ENCODE measurements at regions not wholly inside any gene's neighbourhood (a gene's known extent, or its start where the extent isn't known, plus 50 kb on each side); places are given as distances from the start of the nearest gene placed in this dataset.
"Not testable (repeated sequence)": the region's sequence is repeated elsewhere in the genome, so short reads cannot be mapped to it uniquely, and the experiment has no call there.

- no peak for DNase-seq
These were observed 353.4 kb downstream of the TLE1 start for GRCh38 chr9:81335879-81336421.

- no peak for DNase-seq
These were observed 367.8 kb downstream of the TLE1 start for GRCh38 chr9:81321551-81321950.

GRCh38 chr9:81320909-81321482, 368.4 kb downstream of the TLE1 start:
- DNase-seq: no peak

- no peak for DNase-seq
These were observed 370.8 kb downstream of the TLE1 start for GRCh38 chr9:81318571-81318970.

- no peak for DNase-seq
These were observed 371.4 kb downstream of the TLE1 start for GRCh38 chr9:81317939-81318338.

GRCh38 chr9:81317223-81317622, 372.1 kb downstream of the TLE1 start:
- DNase-seq: no peak

- DNase-seq: no peak
These were observed 374.9 kb downstream of the TLE1 start for GRCh38 chr9:81314490-81314889.

- DNase-seq: no peak
These were observed 375.5 kb downstream of the TLE1 start for GRCh38 chr9:81313877-81314276.

GRCh38 chr9:81312346-81312745, 377.0 kb downstream of the TLE1 start:
- no peak for DNase-seq

- DNase-seq: no peak
These were observed 380.9 kb downstream of the TLE1 start for GRCh38 chr9:81308404-81308803.

- DNase-seq: not testable (repeated sequence)
These were observed 381.6 kb downstream of the TLE1 start for GRCh38 chr9:81307791-81308190.

GRCh38 chr9:81305561-81306182, 383.7 kb downstream of the TLE1 start:
- DNase-seq: no peak

- DNase-seq: no peak
These were observed 385.7 kb downstream of the TLE1 start for GRCh38 chr9:81303658-81304057.

- DNase-seq: no peak
These were observed 395.7 kb downstream of the TLE1 start for GRCh38 chr9:81293651-81294050.

- DNase-seq: no peak
These were observed 397.1 kb downstream of the TLE1 start for GRCh38 chr9:81292056-81292805.

GRCh38 chr9:81289622-81290021, 399.7 kb downstream of the TLE1 start:
- DNase-seq: no peak

GRCh38 chr9:81268048-81268447, 421.3 kb downstream of the TLE1 start:
- no peak for DNase-seq

- DNase-seq: no peak
These were observed 422.7 kb downstream of the TLE1 start for GRCh38 chr9:81266674-81267073.

GRCh38 chr9:81266086-81266485, 423.3 kb downstream of the TLE1 start:
- no peak for DNase-seq

- no peak for DNase-seq
These were observed 424.8 kb downstream of the TLE1 start for GRCh38 chr9:81264516-81264915.

- DNase-seq: no peak
These were observed 429.5 kb downstream of the TLE1 start for GRCh38 chr9:81259896-81260295.

- no peak for DNase-seq
These were observed 433.0 kb downstream of the TLE1 start for GRCh38 chr9:81256368-81256767.

- DNase-seq: no peak
These were observed 438.7 kb downstream of the TLE1 start for GRCh38 chr9:81250606-81251005.

GRCh38 chr9:81250041-81250440, 439.3 kb downstream of the TLE1 start:
- DNase-seq: no peak

Measured in SHP77 (cell line).